ENCODE measurements at regions not wholly inside any gene's neighbourhood (a gene's known extent, or its start where the extent isn't known, plus 50 kb on each side); places are given as distances from the start of the nearest gene placed in this dataset.

- TF ChIP-seq EZH2 (IDR thresholded peaks at IDR 0.05; ENCODE audit: low read length, missing control alignments): no peak
- no peak for TF ChIP-seq CTCF (conservative IDR thresholded peaks at IDR 0.05 in 1 of 2, IDR thresholded peaks at IDR 0.05 in 1 of 2; ENCODE audit: low read depth in 1 of 2, low read length in 2 of 2)
Measured at GRCh38 chr7:41842956-41843355, 140.1 kb upstream of the INHBA start.

Data from fibroblast of lung (primary cell).